ENCODE measurements at regions not wholly inside any gene's neighbourhood (a gene's known extent, or its start where the extent isn't known, plus 50 kb on each side); places are given as distances from the start of the nearest gene placed in this dataset.

DNA sequence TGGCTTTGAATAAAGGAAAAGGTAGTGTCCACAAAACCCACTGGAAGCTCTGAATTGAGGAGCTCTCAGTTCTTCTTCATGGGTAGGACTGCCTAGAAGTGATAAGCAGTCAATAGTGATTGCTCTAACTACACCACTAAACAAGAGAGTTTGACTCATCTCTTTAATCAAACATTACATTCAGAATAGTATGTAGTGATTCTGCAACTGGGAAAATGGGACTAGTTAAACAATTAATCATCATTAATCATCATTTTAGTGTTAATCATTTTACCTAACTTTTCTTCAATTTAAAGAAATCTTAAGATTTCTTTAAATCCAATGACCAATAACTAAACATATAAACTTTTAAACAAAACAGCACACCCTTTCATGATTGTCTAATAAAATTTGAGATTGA is 484.0 kb upstream of the FZD8 start:
- no peak overlapping the region for H3K27ac ChIP-seq (ENCODE audit: low read depth in 2 of 2, low read length in 1 of 2)
- no peaks in the 10 kb centered on the region for H3K36me3 ChIP-seq (ENCODE audit: control insufficient read depth in 2 of 2, insufficient read depth in 2 of 2, low read length in 1 of 2)
- no peak overlapping the region for H3K4me3 ChIP-seq (ENCODE audit: low read depth in 1 of 2, low read length in 2 of 2)
- no peaks in the 10 kb centered on the region for H3K4me1 ChIP-seq (ENCODE audit: control insufficient read depth in 2 of 2, insufficient read depth in 2 of 2, low read length in 1 of 2)
- no peaks in the 10 kb centered on the region for H3K9me3 ChIP-seq (ENCODE audit: control insufficient read depth in 2 of 2, insufficient read depth in 1 of 2, low read depth in 1 of 2, low read length in 1 of 2)
- no peaks in the 10 kb centered on the region for H3K27me3 ChIP-seq (ENCODE audit: control insufficient read depth in 1 of 2, insufficient read depth in 2 of 2, low read length in 2 of 2)

- Histone ChIP-seq H3K27ac (ENCODE audit: low read depth in 2 of 2, low read length in 1 of 2) (no peak overlapping the region), H3K36me3 (ENCODE audit: control insufficient read depth in 2 of 2, insufficient read depth in 2 of 2, low read length in 1 of 2) (no peaks in the 10 kb centered on the region), H3K4me3 (ENCODE audit: low read depth in 1 of 2, low read length in 2 of 2) (no peak overlapping the region), H3K27me3 (ENCODE audit: control insufficient read depth in 1 of 2, insufficient read depth in 2 of 2, low read length in 2 of 2) (no peaks in the 10 kb centered on the region), H3K4me1 (ENCODE audit: control insufficient read depth in 2 of 2, insufficient read depth in 2 of 2, low read length in 1 of 2) (no peaks in the 10 kb centered on the region), H3K9me3 (ENCODE audit: control insufficient read depth in 2 of 2, insufficient read depth in 1 of 2, low read depth in 1 of 2, low read length in 1 of 2) (no peaks in the 10 kb centered on the region)
- WGBS, 2 donors = 53 to 57% methylated on average over 5 of the region's 5 CpGs
Measured at GRCh38 chr10:36119455-36119854, 477.4 kb upstream of the FZD8 start.

DNA sequence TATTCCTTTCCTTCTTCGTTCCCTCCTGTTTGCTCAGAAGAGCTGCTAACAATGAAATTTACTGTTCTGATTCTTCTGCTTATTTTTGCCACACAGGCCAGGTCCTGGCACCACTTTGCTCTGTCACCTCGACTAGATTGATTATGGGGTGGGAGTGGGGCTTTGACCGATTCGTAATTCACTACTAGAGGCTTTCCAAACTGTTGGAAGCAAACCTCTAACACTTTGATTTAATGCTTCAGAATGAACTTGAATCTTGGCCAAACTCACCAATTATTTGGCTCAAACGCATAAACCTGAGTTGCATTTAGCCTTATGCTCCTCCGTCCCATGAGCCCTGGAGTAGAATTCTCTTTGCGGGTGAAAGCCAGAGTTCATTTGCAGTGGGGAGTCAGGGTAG is 476.2 kb upstream of the FZD8 start:
- Histone ChIP-seq H3K36me3 (ENCODE audit: control insufficient read depth in 2 of 2, insufficient read depth in 2 of 2, low read length in 1 of 2) (no peaks in the 10 kb centered on the region), H3K4me1 (ENCODE audit: control insufficient read depth in 2 of 2, insufficient read depth in 2 of 2, low read length in 1 of 2) (no peaks in the 10 kb centered on the region), H3K9me3 (ENCODE audit: control insufficient read depth in 2 of 2, insufficient read depth in 1 of 2, low read depth in 1 of 2, low read length in 1 of 2) (no peaks in the 10 kb centered on the region), H3K27me3 (ENCODE audit: control insufficient read depth in 1 of 2, insufficient read depth in 2 of 2, low read length in 2 of 2) (no peaks in the 10 kb centered on the region), H3K27ac (ENCODE audit: low read depth in 2 of 2, low read length in 1 of 2) (no peak overlapping the region), H3K4me3 (ENCODE audit: low read depth in 1 of 2, low read length in 2 of 2) (no peak overlapping the region)
- WGBS, 2 donors = 56 to 61% methylated on average over 7 of the region's 7 CpGs

DNA sequence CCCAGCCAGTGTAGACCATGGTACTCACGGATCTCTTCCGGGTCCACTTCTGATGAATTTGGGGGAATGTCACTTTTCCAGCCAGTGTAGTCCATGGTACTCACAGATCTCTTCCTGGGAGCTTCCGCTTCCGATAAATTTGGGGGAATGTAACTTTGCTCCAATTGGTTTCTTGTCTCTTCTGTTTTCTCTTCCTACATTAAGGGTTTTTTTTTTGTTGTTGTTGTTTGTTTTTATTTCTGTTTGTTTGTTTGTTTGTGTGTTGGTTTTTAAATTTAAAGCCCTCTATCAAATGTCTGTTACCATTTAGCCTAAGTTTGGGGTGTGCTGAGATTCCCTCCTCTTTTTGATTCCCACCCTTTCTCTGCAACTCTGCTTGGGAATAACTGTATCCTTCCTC is 475.8 kb upstream of the FZD8 start:
- H3K4me3 ChIP-seq (ENCODE audit: low read depth in 1 of 2, low read length in 2 of 2) = no peak overlapping the region
- no peaks in the 10 kb centered on the region for H3K27me3 ChIP-seq (ENCODE audit: control insufficient read depth in 1 of 2, insufficient read depth in 2 of 2, low read length in 2 of 2)
- no peaks in the 10 kb centered on the region for H3K36me3 ChIP-seq (ENCODE audit: control insufficient read depth in 2 of 2, insufficient read depth in 2 of 2, low read length in 1 of 2)
- no peak overlapping the region for H3K27ac ChIP-seq (ENCODE audit: low read depth in 2 of 2, low read length in 1 of 2)
- H3K9me3 ChIP-seq (ENCODE audit: control insufficient read depth in 2 of 2, insufficient read depth in 1 of 2, low read depth in 1 of 2, low read length in 1 of 2) = no peaks in the 10 kb centered on the region
- H3K4me1 ChIP-seq (ENCODE audit: control insufficient read depth in 2 of 2, insufficient read depth in 2 of 2, low read length in 1 of 2) = no peaks in the 10 kb centered on the region
- 71 to 73% methylated on average over 4 of the region's 4 CpGs for WGBS, 2 donors

DNA sequence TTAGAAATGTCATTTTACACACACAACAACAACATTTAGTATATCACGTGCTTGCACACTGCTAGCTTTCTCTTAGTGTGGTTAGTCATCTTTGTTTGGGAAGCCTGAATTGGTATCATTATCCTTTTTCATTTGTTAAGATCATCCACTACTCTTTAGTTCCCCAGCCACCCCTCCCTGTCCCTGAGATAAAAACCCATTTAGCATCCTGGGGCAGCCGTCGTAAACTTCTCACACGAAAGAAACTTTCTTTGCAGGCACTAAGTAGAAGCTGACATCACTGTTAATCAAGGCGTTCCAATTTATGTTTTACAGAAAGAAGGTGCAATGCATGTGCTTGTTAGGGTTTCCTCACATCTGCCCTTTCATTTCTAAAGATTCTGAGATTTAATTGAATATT is 475.1 kb upstream of the FZD8 start:
- no peaks in the 10 kb centered on the region for H3K27me3 ChIP-seq (ENCODE audit: control insufficient read depth in 1 of 2, insufficient read depth in 2 of 2, low read length in 2 of 2)
- H3K4me1 ChIP-seq (ENCODE audit: control insufficient read depth in 2 of 2, insufficient read depth in 2 of 2, low read length in 1 of 2) = no peaks in the 10 kb centered on the region
- 73 to 75% methylated on average over 5 of the region's 5 CpGs for WGBS, 2 donors
- no peaks in the 10 kb centered on the region for H3K36me3 ChIP-seq (ENCODE audit: control insufficient read depth in 2 of 2, insufficient read depth in 2 of 2, low read length in 1 of 2)
- H3K27ac ChIP-seq (ENCODE audit: low read depth in 2 of 2, low read length in 1 of 2) = no peak overlapping the region
- no peak overlapping the region for H3K4me3 ChIP-seq (ENCODE audit: low read depth in 1 of 2, low read length in 2 of 2)
- H3K9me3 ChIP-seq (ENCODE audit: control insufficient read depth in 2 of 2, insufficient read depth in 1 of 2, low read depth in 1 of 2, low read length in 1 of 2) = no peaks in the 10 kb centered on the region

GRCh38 chr10:36116731-36117130 is 474.6 kb upstream of the FZD8 start:
- WGBS, 2 donors = 61 to 65% methylated on average over 6 of the region's 6 CpGs
- no peaks in the 10 kb centered on the region for H3K27me3 ChIP-seq (ENCODE audit: control insufficient read depth in 1 of 2, insufficient read depth in 2 of 2, low read length in 2 of 2)
- H3K36me3 ChIP-seq (ENCODE audit: control insufficient read depth in 2 of 2, insufficient read depth in 2 of 2, low read length in 1 of 2) = no peaks in the 10 kb centered on the region
- no peaks in the 10 kb centered on the region for H3K4me1 ChIP-seq (ENCODE audit: control insufficient read depth in 2 of 2, insufficient read depth in 2 of 2, low read length in 1 of 2)
- no peak overlapping the region for H3K4me3 ChIP-seq (ENCODE audit: low read depth in 1 of 2, low read length in 2 of 2)
- H3K27ac ChIP-seq (ENCODE audit: low read depth in 2 of 2, low read length in 1 of 2) = no peak overlapping the region
- no peaks in the 10 kb centered on the region for H3K9me3 ChIP-seq (ENCODE audit: control insufficient read depth in 2 of 2, insufficient read depth in 1 of 2, low read depth in 1 of 2, low read length in 1 of 2)

GRCh38 chr10:36116040-36116439 is 473.9 kb upstream of the FZD8 start:
- Histone ChIP-seq H3K36me3 (ENCODE audit: control insufficient read depth in 2 of 2, insufficient read depth in 2 of 2, low read length in 1 of 2) (no peaks in the 10 kb centered on the region), H3K4me1 (ENCODE audit: control insufficient read depth in 2 of 2, insufficient read depth in 2 of 2, low read length in 1 of 2) (no peaks in the 10 kb centered on the region), H3K27ac (ENCODE audit: low read depth in 2 of 2, low read length in 1 of 2) (no peak overlapping the region), H3K9me3 (ENCODE audit: control insufficient read depth in 2 of 2, insufficient read depth in 1 of 2, low read depth in 1 of 2, low read length in 1 of 2) (no peaks in the 10 kb centered on the region), H3K27me3 (ENCODE audit: control insufficient read depth in 1 of 2, insufficient read depth in 2 of 2, low read length in 2 of 2) (no peaks in the 10 kb centered on the region), H3K4me3 (ENCODE audit: low read depth in 1 of 2, low read length in 2 of 2) (no peak overlapping the region)
- 66 to 89% methylated on average over 2 of the region's 2 CpGs for WGBS, 2 donors

DNA sequence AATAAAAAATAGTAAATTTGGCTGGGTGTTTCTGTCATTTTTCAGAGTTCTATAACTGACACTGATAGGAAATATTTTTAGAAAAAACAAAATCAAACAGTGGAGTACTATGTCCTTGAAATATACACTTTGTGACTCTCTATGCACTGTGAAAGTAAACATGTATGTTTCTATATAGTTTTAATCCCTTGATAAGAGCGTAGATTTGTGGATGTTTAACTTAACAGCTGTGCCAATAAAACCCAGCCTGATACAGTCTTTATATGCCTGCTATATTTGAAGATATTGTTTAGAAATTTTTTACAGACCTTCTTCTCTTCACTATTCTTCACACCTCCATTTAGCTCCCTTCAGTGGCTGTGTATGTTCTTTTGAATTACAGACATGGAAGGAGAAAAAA is 473.3 kb upstream of the FZD8 start:
- Histone ChIP-seq H3K36me3 (ENCODE audit: control insufficient read depth in 2 of 2, insufficient read depth in 2 of 2, low read length in 1 of 2) (no peaks in the 10 kb centered on the region), H3K27ac (ENCODE audit: low read depth in 2 of 2, low read length in 1 of 2) (no peak overlapping the region), H3K4me3 (ENCODE audit: low read depth in 1 of 2, low read length in 2 of 2) (no peak overlapping the region), H3K4me1 (ENCODE audit: control insufficient read depth in 2 of 2, insufficient read depth in 2 of 2, low read length in 1 of 2) (no peaks in the 10 kb centered on the region), H3K9me3 (ENCODE audit: control insufficient read depth in 2 of 2, insufficient read depth in 1 of 2, low read depth in 1 of 2, low read length in 1 of 2) (no peaks in the 10 kb centered on the region), H3K27me3 (ENCODE audit: control insufficient read depth in 1 of 2, insufficient read depth in 2 of 2, low read length in 2 of 2) (no peaks in the 10 kb centered on the region)
- 59 to 88% methylated on average over 1 of the region's 1 CpG for WGBS, 2 donors

DNA sequence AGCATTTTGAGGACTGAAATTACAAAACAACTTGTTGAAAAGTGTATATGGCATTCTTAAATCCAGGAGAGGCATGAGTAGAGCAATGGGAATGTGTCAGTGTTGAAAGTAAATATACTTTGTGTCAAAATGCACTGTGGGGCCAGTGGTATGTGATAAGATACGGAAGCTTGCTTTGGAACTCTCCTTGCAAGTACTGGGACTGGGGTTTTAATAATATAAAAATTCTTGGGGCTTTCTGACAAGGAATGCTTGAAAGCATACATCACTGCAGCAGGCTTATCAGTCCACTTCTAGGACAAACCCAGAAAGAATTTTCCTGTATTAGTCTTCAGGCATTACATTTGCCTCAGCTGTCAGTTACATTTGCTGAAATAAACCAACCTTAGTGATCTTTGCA is 472.8 kb upstream of the FZD8 start:
- H3K9me3 ChIP-seq (ENCODE audit: control insufficient read depth in 2 of 2, insufficient read depth in 1 of 2, low read depth in 1 of 2, low read length in 1 of 2) = no peaks in the 10 kb centered on the region
- no peaks in the 10 kb centered on the region for H3K36me3 ChIP-seq (ENCODE audit: control insufficient read depth in 2 of 2, insufficient read depth in 2 of 2, low read length in 1 of 2)
- no peaks in the 10 kb centered on the region for H3K27me3 ChIP-seq (ENCODE audit: control insufficient read depth in 1 of 2, insufficient read depth in 2 of 2, low read length in 2 of 2)
- no peak overlapping the region for H3K27ac ChIP-seq (ENCODE audit: low read depth in 2 of 2, low read length in 1 of 2)
- 60 to 83% methylated on average over 1 of the region's 1 CpG for WGBS, 2 donors
- no peaks in the 10 kb centered on the region for H3K4me1 ChIP-seq (ENCODE audit: control insufficient read depth in 2 of 2, insufficient read depth in 2 of 2, low read length in 1 of 2)
- no peak overlapping the region for H3K4me3 ChIP-seq (ENCODE audit: low read depth in 1 of 2, low read length in 2 of 2)

- Histone ChIP-seq H3K9me3 (ENCODE audit: control insufficient read depth in 2 of 2, insufficient read depth in 1 of 2, low read depth in 1 of 2, low read length in 1 of 2) (no peaks in the 10 kb centered on the region), H3K4me3 (ENCODE audit: low read depth in 1 of 2, low read length in 2 of 2) (no peak overlapping the region), H3K27me3 (ENCODE audit: control insufficient read depth in 1 of 2, insufficient read depth in 2 of 2, low read length in 2 of 2) (no peaks in the 10 kb centered on the region), H3K4me1 (ENCODE audit: control insufficient read depth in 2 of 2, insufficient read depth in 2 of 2, low read length in 1 of 2) (no peaks in the 10 kb centered on the region), H3K27ac (ENCODE audit: low read depth in 2 of 2, low read length in 1 of 2) (no peak overlapping the region), H3K36me3 (ENCODE audit: control insufficient read depth in 2 of 2, insufficient read depth in 2 of 2, low read length in 1 of 2) (no peaks in the 10 kb centered on the region)
- WGBS, 2 donors = 84 to 86% methylated on average over 1 of the region's 1 CpG
Measured at GRCh38 chr10:36114141-36114540, 472.0 kb upstream of the FZD8 start.
